ENCODE measurements at regions not wholly inside any gene's neighbourhood (a gene's known extent, or its start where the extent isn't known, plus 50 kb on each side); places are given as distances from the start of the nearest gene placed in this dataset.

DNA sequence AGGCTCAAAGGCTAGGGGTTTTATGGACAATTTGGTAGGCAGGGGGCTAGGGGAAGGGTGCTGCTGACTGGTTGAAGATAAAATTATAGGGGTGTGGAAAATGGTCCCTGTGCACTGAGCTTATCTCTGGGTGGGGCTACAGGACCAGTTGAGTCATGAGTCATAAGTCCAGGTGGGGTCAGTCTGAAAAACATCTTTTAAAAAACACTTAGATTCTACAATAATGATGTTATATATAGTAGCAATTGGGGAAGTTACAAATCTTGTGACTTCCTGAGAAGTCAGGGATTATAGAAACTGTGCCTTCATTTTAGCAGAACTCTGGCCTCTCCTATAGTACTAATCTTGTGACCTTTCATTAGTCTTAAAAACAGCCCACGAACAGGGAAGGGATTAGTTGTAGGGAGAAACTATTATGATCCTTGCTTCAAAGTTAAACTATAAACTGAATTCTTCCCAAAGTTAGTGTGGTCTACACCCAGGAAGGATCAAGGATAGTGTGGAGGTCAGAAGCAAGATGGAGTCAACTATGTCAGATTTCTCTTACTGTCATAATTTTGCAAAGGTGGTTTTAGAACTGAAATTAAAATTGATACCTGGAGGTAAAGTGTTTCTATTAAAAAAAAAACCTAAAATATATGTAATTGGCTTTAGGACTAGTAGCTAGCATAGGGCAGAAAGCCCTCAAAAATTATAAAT is 130.1 kb downstream of the P2RY1 start:
- no peak for ATAC-seq
- TF ChIP-seq, protein P1, sequence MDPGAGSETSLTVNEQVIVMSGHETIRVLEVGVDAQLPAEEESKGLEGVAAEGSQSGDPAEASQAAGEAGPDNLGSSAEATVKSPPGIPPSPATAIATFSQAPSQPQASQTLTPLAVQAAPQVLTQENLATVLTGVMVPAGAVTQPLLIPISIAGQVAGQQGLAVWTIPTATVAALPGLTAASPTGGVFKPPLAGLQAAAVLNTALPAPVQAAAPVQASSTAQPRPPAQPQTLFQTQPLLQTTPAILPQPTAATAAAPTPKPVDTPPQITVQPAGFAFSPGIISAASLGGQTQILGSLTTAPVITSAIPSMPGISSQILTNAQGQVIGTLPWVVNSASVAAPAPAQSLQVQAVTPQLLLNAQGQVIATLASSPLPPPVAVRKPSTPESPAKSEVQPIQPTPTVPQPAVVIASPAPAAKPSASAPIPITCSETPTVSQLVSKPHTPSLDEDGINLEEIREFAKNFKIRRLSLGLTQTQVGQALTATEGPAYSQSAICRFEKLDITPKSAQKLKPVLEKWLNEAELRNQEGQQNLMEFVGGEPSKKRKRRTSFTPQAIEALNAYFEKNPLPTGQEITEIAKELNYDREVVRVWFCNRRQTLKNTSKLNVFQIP (CRISPR knock-in tag; IDR thresholded peaks at IDR 0.05; ENCODE audit: borderline replicate concordance, low read depth): no peak
- TF ChIP-seq CSDC2 (CRISPR knock-in tag; IDR thresholded peaks at IDR 0.05) (no peak), PPARA (CRISPR knock-in tag; IDR thresholded peaks at IDR 0.05; ENCODE audit: borderline replicate concordance) (no peak)
- TF ChIP-seq, protein P2, sequence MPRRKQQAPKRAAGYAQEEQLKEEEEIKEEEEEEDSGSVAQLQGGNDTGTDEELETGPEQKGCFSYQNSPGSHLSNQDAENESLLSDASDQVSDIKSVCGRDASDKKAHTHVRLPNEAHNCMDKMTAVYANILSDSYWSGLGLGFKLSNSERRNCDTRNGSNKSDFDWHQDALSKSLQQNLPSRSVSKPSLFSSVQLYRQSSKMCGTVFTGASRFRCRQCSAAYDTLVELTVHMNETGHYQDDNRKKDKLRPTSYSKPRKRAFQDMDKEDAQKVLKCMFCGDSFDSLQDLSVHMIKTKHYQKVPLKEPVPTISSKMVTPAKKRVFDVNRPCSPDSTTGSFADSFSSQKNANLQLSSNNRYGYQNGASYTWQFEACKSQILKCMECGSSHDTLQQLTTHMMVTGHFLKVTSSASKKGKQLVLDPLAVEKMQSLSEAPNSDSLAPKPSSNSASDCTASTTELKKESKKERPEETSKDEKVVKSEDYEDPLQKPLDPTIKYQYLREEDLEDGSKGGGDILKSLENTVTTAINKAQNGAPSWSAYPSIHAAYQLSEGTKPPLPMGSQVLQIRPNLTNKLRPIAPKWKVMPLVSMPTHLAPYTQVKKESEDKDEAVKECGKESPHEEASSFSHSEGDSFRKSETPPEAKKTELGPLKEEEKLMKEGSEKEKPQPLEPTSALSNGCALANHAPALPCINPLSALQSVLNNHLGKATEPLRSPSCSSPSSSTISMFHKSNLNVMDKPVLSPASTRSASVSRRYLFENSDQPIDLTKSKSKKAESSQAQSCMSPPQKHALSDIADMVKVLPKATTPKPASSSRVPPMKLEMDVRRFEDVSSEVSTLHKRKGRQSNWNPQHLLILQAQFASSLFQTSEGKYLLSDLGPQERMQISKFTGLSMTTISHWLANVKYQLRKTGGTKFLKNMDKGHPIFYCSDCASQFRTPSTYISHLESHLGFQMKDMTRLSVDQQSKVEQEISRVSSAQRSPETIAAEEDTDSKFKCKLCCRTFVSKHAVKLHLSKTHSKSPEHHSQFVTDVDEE (CRISPR knock-in tag; IDR thresholded peaks at IDR 0.05): no peak

DNA sequence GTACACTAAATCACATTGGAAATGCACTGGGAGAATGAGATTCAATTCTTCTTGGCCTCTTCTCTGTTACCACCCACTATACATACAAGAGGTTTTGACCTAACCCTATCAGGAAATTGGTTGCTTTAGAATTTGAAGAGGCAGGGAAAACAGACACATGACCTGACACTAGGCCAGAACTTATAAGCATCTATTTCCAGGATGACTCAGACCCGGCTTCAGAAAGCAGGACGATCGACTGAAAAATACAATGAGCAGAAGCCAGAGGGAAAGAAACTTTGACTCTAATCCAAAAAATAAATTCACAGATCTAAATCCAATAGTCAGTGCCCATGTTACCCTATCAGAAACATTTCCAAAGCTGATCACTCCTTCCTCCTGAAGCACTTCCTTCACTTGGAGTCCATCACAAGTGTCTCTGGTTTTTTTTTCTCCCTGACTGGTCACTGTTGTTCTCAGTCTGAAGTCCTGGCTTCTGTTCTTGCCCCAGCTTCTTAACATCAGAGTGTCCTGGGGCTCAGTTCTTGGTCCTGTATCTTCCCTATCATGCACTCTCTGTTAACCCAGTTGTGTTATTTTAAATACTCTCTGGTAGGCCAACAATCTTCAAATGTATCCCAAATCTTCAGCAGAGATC is 133.6 kb downstream of the P2RY1 start:
- TF ChIP-seq ESRRG (CRISPR knock-in tag; IDR thresholded peaks at IDR 0.05) (no peak), TCF4 (CRISPR knock-in tag; IDR thresholded peaks at IDR 0.05; ENCODE audit: borderline replicate concordance) (no peak), ZNF70 (CRISPR knock-in tag; IDR thresholded peaks at IDR 0.05) (no peak), ZFP30 (CRISPR knock-in tag; IDR thresholded peaks at IDR 0.05) (no peak), ZNF8 (CRISPR knock-in tag; IDR thresholded peaks at IDR 0.05) (no peak), TOX (CRISPR knock-in tag; IDR thresholded peaks at IDR 0.05; ENCODE audit: borderline replicate concordance) (no peak)
- TF ChIP-seq, protein P3, sequence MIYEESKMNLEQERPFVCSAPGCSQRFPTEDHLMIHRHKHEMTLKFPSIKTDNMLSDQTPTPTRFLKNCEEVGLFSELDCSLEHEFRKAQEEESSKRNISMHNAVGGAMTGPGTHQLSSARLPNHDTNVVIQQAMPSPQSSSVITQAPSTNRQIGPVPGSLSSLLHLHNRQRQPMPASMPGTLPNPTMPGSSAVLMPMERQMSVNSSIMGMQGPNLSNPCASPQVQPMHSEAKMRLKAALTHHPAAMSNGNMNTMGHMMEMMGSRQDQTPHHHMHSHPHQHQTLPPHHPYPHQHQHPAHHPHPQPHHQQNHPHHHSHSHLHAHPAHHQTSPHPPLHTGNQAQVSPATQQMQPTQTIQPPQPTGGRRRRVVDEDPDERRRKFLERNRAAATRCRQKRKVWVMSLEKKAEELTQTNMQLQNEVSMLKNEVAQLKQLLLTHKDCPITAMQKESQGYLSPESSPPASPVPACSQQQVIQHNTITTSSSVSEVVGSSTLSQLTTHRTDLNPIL (CRISPR knock-in tag; IDR thresholded peaks at IDR 0.05; ENCODE audit: low read depth): no peak
- TF ChIP-seq, protein P1 (CRISPR knock-in tag; IDR thresholded peaks at IDR 0.05; ENCODE audit: borderline replicate concordance, low read depth): no peak
- ATAC-seq: peak; percentile 42; the same call in 2 of the 3 replicates

DNA sequence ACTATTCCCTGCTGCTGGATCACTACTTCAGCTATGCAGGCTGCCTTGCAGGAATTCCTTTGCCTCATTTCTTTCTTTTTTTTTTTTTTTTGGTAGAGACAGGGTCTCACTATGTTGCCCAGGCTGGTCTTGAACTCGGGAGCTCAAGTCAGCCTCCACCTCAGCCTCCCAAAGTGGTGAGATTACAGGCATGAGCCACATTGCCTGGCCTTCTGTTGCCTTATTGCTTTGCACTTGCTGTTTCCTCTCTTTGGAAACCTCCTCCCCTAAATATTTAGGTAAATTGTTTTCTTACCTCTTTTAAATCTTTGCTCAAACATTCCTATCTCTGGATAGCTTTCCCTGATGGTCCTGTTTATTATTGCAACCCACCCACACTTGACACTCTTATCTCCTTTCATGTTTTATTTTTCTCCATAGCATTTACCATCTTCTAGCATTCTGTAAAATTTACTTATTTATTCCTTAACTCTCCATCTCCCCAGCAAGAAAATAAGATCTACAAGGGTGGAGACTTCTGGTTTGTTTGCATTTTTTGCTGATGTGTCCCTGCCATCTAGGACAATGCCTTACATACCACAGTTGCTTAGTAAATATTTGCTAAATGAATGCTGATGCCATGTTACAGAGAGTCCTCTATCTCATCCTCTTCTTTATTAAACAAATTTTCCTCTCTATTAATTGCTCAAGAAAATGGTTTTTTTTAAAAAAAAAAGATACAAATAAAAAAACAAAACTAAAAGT is 134.8 kb downstream of the P2RY1 start:
- ATAC-seq: peak; percentile 59; the same call in 1 of the 3 replicates
- TF ChIP-seq ZFP30 (CRISPR knock-in tag; IDR thresholded peaks at IDR 0.05): no peak
- no peak for TF ChIP-seq BACH2 (CRISPR knock-in tag; IDR thresholded peaks at IDR 0.05; ENCODE audit: borderline replicate concordance)
- no peak for TF ChIP-seq ZC3H10 (CRISPR knock-in tag; IDR thresholded peaks at IDR 0.05)
- no peak for TF ChIP-seq TCF4 (CRISPR knock-in tag; IDR thresholded peaks at IDR 0.05; ENCODE audit: borderline replicate concordance)
- no peak for TF ChIP-seq OSR1 (CRISPR knock-in tag; IDR thresholded peaks at IDR 0.05)
- TF ChIP-seq, protein P4, sequence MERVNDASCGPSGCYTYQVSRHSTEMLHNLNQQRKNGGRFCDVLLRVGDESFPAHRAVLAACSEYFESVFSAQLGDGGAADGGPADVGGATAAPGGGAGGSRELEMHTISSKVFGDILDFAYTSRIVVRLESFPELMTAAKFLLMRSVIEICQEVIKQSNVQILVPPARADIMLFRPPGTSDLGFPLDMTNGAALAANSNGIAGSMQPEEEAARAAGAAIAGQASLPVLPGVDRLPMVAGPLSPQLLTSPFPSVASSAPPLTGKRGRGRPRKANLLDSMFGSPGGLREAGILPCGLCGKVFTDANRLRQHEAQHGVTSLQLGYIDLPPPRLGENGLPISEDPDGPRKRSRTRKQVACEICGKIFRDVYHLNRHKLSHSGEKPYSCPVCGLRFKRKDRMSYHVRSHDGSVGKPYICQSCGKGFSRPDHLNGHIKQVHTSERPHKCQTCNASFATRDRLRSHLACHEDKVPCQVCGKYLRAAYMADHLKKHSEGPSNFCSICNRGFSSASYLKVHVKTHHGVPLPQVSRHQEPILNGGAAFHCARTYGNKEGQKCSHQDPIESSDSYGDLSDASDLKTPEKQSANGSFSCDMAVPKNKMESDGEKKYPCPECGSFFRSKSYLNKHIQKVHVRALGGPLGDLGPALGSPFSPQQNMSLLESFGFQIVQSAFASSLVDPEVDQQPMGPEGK (CRISPR knock-in tag; IDR thresholded peaks at IDR 0.05; ENCODE audit: borderline replicate concordance): no peak
- TF ChIP-seq, protein P5, sequence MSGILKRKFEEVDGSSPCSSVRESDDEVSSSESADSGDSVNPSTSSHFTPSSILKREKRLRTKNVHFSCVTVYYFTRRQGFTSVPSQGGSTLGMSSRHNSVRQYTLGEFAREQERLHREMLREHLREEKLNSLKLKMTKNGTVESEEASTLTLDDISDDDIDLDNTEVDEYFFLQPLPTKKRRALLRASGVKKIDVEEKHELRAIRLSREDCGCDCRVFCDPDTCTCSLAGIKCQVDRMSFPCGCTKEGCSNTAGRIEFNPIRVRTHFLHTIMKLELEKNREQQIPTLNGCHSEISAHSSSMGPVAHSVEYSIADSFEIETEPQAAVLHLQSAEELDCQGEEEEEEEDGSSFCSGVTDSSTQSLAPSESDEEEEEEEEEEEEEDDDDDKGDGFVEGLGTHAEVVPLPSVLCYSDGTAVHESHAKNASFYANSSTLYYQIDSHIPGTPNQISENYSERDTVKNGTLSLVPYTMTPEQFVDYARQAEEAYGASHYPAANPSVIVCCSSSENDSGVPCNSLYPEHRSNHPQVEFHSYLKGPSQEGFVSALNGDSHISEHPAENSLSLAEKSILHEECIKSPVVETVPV (CRISPR knock-in tag; IDR thresholded peaks at IDR 0.05): no peak
- TF ChIP-seq ARNTL (CRISPR knock-in tag; IDR thresholded peaks at IDR 0.05; ENCODE audit: borderline replicate concordance, low read depth): no peak
- no peak for TF ChIP-seq ZNF8 (CRISPR knock-in tag; IDR thresholded peaks at IDR 0.05)
- TF ChIP-seq GLIS3 (CRISPR knock-in tag; IDR thresholded peaks at IDR 0.05): no peak
- no peak for TF ChIP-seq PPARA (CRISPR knock-in tag; IDR thresholded peaks at IDR 0.05; ENCODE audit: borderline replicate concordance)
- no peak for TF ChIP-seq RARB (CRISPR knock-in tag; IDR thresholded peaks at IDR 0.05)
- TF ChIP-seq TOX (CRISPR knock-in tag; IDR thresholded peaks at IDR 0.05; ENCODE audit: borderline replicate concordance): no peak
- no peak for TF ChIP-seq SNAI2 (CRISPR knock-in tag; IDR thresholded peaks at IDR 0.05)
- TF ChIP-seq ISL1 (CRISPR knock-in tag; IDR thresholded peaks at IDR 0.05): no peak
